Kidney (tissue), 13 donors: ENCODE measurements at regions not wholly inside any gene's neighbourhood (a gene's known extent, or its start where the extent isn't known, plus 50 kb on each side); places are given as distances from the start of the nearest gene placed in this dataset.

ENCODE experiments used
- DNase-seq, 5 donors: peaks; one replicate each; pipeline ENCODE4 v3.0.0-alpha.2; 2013 to 2020
- FAIRE-seq: peaks from 2 replicates; lab custom pipeline; 2012; peaks lifted over from hg19 to GRCh38; lab: Jason Lieb, UNC
- H3K27ac ChIP-seq, 2 donors: one replicate each; pipeline ENCODE4 v1.7.0; 2013; ENCODE audit warnings: low read depth in 2 of 2, low read length in 2 of 2, inconsistent platforms in 1 of 2
- H3K27me3 ChIP-seq: one replicate; pipeline ENCODE4 v1.7.1; 2013; ENCODE audit warnings: low read length, inconsistent platforms; ENCODE audit not compliant: control insufficient read depth, insufficient read depth
- H3K36me3 ChIP-seq, 3 donors: one replicate each; pipeline versions ENCODE4 v1.7.0 to v1.7.1; 2013; ENCODE audit warnings: low read length in 3 of 3, control low read depth in 1 of 3, inconsistent platforms in 1 of 3; ENCODE audit not compliant: insufficient read depth in 3 of 3, control insufficient read depth in 2 of 3
- H3K4me1 ChIP-seq, 3 donors: one replicate each; pipeline versions ENCODE4 v1.7.0 to v1.7.1; 2013; ENCODE audit warnings: low read length in 3 of 3, inconsistent platforms in 1 of 3, low read depth in 1 of 3; ENCODE audit not compliant: control insufficient read depth in 2 of 3, insufficient read depth in 2 of 3
- H3K4me3 ChIP-seq, 3 donors: one replicate each; pipeline versions ENCODE4 v1.7.0 to v1.8.1; 2013; ENCODE audit warnings: low read length in 3 of 3, control low read depth in 1 of 3, inconsistent platforms in 1 of 3
- H3K9ac ChIP-seq, 3 donors: one replicate each; pipeline versions ENCODE4 v1.7.0 to v1.7.1; 2013; ENCODE audit warnings: low read length in 3 of 3, control low read depth in 1 of 3, inconsistent platforms in 1 of 3
- H3K9me3 ChIP-seq, 3 donors: one replicate each; pipeline versions ENCODE4 v1.7.0 to v1.7.1; 2013; ENCODE audit warnings: low read length in 3 of 3, control low read depth in 1 of 3, inconsistent platforms in 1 of 3; ENCODE audit not compliant: control insufficient read depth in 2 of 3, insufficient read depth in 1 of 3
- CTCF ChIP-seq: IDR thresholded peaks from 3 replicates; pipeline ENCODE4 v1.5.1; 2012; ENCODE audit warnings: mild to moderate bottlenecking, moderate library complexity, borderline replicate concordance; ENCODE audit not compliant: insufficient read depth; ENCODE audit errors: extremely low read depth
- intact Hi-C: fragments of 100-400 bp; cut with DNase I; formaldehyde crosslinking; loops from one replicate; pipeline ENCODE4 v1.11.1; 2022
- donor health status: control.
- donor health status: control.
- donor health status: control.
- donor health status: control.
- donor health status: control.
- donor health status: DM: yes; HTN: yes; CAD: no.
- donor health status: Normal renal cell carcinoma (clear cell type).

GRCh38 chr3:3635109-3635508 is 164.1 kb upstream of the LRRN1 start:
- Histone ChIP-seq H3K36me3 (no peaks in the 10 kb centered on the region), H3K4me3 (no peak overlapping the region), H3K4me1 (no peaks in the 10 kb centered on the region), H3K9ac (no peak overlapping the region), H3K27ac (no peak overlapping the region), H3K9me3 (no peaks in the 10 kb centered on the region), H3K27me3 (no peaks in the 10 kb centered on the region)
- no peak for TF ChIP-seq CTCF
- FAIRE-seq (no peak), DNase-seq (no peak)
- intact Hi-C loops = no loop called here

GRCh38 chr3:3634326-3634725 is 164.9 kb upstream of the LRRN1 start:
- Histone ChIP-seq H3K27ac (no peak overlapping the region), H3K9me3 (no peaks in the 10 kb centered on the region), H3K4me1 (no peaks in the 10 kb centered on the region), H3K27me3 (no peaks in the 10 kb centered on the region), H3K9ac (no peak overlapping the region), H3K36me3 (no peaks in the 10 kb centered on the region), H3K4me3 (no peak overlapping the region)
- no peak for DNase-seq
- FAIRE-seq = no peak
- no peak for TF ChIP-seq CTCF
- intact Hi-C loops = no loop called here

GRCh38 chr3:3633761-3634160 is 165.5 kb upstream of the LRRN1 start:
- Histone ChIP-seq H3K27ac (no peak overlapping the region), H3K4me1 (no peaks in the 10 kb centered on the region), H3K9me3 (no peaks in the 10 kb centered on the region), H3K36me3 (no peaks in the 10 kb centered on the region), H3K9ac (no peak overlapping the region), H3K4me3 (no peak overlapping the region), H3K27me3 (no peaks in the 10 kb centered on the region)
- intact Hi-C loops = no loop called here
- FAIRE-seq (no peak), DNase-seq (no peak)
- no peak for TF ChIP-seq CTCF

- no peak for FAIRE-seq
- H3K9ac ChIP-seq = no peak overlapping the region
- no peak for TF ChIP-seq CTCF
These were observed 166.8 kb upstream of the LRRN1 start for GRCh38 chr3:3632449-3632848.

More at GRCh38 chr3:3632449-3632848, 166.8 kb upstream of the LRRN1 start:
- H3K27me3 ChIP-seq = no peaks in the 10 kb centered on the region
- no peaks in the 10 kb centered on the region for H3K4me1 ChIP-seq
- no peaks in the 10 kb centered on the region for H3K9me3 ChIP-seq
- H3K4me3 ChIP-seq = no peak overlapping the region
- no peak overlapping the region for H3K27ac ChIP-seq
- intact Hi-C loops = no loop called here
- H3K36me3 ChIP-seq = no peaks in the 10 kb centered on the region
- DNase-seq = no peak
